ENCODE measurements at regions not wholly inside any gene's neighbourhood (a gene's known extent, or its start where the extent isn't known, plus 50 kb on each side); places are given as distances from the start of the nearest gene placed in this dataset.

DNA sequence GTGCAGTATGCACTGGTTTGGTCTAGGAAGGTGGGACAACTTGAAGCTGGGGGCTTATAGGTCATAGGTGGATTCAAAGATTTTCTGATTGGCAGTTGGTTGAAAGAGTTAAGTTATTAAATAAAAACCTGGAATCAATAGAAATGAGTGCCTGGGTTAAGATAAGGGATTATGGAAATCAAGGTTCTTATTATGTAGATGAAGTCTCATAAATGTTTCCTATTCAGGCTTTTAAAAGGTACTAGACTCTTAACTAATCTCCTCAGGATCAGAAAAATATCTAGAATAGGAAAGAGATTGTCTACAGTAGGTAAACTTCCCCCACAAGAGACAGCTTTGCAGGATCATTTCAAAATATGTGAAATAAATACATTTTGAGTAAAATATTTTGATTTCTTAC lies 163.3 kb upstream of the FBN2 start:
- Histone ChIP-seq H4K20me1 (ENCODE audit: insufficient read depth, low read length) (no peaks in the 10 kb centered on the region), H2AFZ (ENCODE audit: low read length) (no peak overlapping the region), H3K4me1 (ENCODE audit: insufficient read depth, low read length, poor library complexity, severe bottlenecking) (no peaks in the 10 kb centered on the region), H3K27ac (ENCODE audit: low read depth, low read length, poor library complexity, severe bottlenecking) (no peak overlapping the region), H3K79me2 (ENCODE audit: insufficient read depth, low read depth, low read length) (no peaks in the 10 kb centered on the region), H3K36me3 (ENCODE audit: insufficient read depth, low read length) (no peaks in the 10 kb centered on the region), H3K9me3 (ENCODE audit: low read length) (no peaks in the 10 kb centered on the region), H3K4me2 (ENCODE audit: low read length) (no peak overlapping the region), H3K4me3 (ENCODE audit: low read depth, low read length, poor library complexity, severe bottlenecking) (no peak overlapping the region), H3K9me2 (ENCODE audit: insufficient read depth, low read length) (no peaks in the 10 kb centered on the region)
- TF ChIP-seq, protein P1, sequence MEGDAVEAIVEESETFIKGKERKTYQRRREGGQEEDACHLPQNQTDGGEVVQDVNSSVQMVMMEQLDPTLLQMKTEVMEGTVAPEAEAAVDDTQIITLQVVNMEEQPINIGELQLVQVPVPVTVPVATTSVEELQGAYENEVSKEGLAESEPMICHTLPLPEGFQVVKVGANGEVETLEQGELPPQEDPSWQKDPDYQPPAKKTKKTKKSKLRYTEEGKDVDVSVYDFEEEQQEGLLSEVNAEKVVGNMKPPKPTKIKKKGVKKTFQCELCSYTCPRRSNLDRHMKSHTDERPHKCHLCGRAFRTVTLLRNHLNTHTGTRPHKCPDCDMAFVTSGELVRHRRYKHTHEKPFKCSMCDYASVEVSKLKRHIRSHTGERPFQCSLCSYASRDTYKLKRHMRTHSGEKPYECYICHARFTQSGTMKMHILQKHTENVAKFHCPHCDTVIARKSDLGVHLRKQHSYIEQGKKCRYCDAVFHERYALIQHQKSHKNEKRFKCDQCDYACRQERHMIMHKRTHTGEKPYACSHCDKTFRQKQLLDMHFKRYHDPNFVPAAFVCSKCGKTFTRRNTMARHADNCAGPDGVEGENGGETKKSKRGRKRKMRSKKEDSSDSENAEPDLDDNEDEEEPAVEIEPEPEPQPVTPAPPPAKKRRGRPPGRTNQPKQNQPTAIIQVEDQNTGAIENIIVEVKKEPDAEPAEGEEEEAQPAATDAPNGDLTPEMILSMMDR (conservative IDR thresholded peaks at IDR 0.05; ENCODE audit: low read length), result no peak
- TF ChIP-seq EZH2phosphoT487 (IDR thresholded peaks at IDR 0.05; ENCODE audit: borderline replicate concordance, low read depth, low read length), result no peak
- BruUV-seq (replicated peaks), result no TSS peak
- POLR2A ChIA-PET, result interaction anchor here (0.6 kb wide), 1 partner anchor 811 kb away, joined by 5 read pairs; no protein-coding TSS in a partner anchor
- intact Hi-C loops (cut with micrococcal nuclease; ENCODE audit: unreplicated experiment), result no loop called here
- no peak for DNase-seq (ENCODE audit: low spot score)
- CTCF ChIA-PET (ENCODE audit: unreplicated experiment), result no interaction called here

DNA sequence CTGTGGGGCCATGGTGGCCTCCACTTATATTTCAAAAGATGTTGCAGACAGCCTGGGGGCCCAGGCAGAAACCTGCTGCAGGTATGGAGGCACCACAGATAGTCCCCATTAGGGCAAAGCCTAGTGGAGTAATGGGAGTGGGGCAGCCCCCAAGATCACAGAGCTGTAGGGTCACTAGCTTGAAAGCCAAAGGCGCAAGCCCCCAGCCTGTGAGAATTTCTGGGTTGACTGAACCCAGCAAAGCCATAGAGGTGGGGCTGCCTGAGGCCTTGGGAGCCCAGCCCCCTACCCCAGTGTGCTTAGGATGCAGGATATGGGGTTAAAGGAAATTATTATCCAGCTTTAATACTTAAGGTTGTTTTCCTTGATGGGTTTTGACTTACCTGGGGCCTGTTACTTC lies 165.3 kb upstream of the FBN2 start:
- ChIA-PET POLR2A (no interaction called here), CTCF (ENCODE audit: unreplicated experiment) (interaction anchor here (0.6 kb wide), 1 partner anchor 28 kb away, joined by 3 read pairs; no protein-coding TSS in a partner anchor)
- Histone ChIP-seq H3K4me1 (ENCODE audit: insufficient read depth, low read length, poor library complexity, severe bottlenecking) (no peaks in the 10 kb centered on the region), H3K9me2 (ENCODE audit: insufficient read depth, low read length) (no peaks in the 10 kb centered on the region), H3K79me2 (ENCODE audit: insufficient read depth, low read depth, low read length) (no peaks in the 10 kb centered on the region), H4K20me1 (ENCODE audit: insufficient read depth, low read length) (no peaks in the 10 kb centered on the region), H3K27ac (ENCODE audit: low read depth, low read length, poor library complexity, severe bottlenecking) (no peak overlapping the region), H3K4me2 (ENCODE audit: low read length) (no peak overlapping the region), H3K36me3 (ENCODE audit: insufficient read depth, low read length) (no peaks in the 10 kb centered on the region), H2AFZ (ENCODE audit: low read length) (no peak overlapping the region), H3K4me3 (ENCODE audit: low read depth, low read length, poor library complexity, severe bottlenecking) (no peak overlapping the region), H3K9me3 (ENCODE audit: low read length) (no peaks in the 10 kb centered on the region)
- no TSS peak for BruUV-seq (replicated peaks)
- no peak for DNase-seq (ENCODE audit: low spot score)
- intact Hi-C loops (cut with micrococcal nuclease; ENCODE audit: unreplicated experiment), result no loop called here
- TF ChIP-seq, protein P1 (conservative IDR thresholded peaks at IDR 0.05; ENCODE audit: low read length), result no peak
- no peak for TF ChIP-seq EZH2phosphoT487 (IDR thresholded peaks at IDR 0.05; ENCODE audit: borderline replicate concordance, low read depth, low read length)

DNA sequence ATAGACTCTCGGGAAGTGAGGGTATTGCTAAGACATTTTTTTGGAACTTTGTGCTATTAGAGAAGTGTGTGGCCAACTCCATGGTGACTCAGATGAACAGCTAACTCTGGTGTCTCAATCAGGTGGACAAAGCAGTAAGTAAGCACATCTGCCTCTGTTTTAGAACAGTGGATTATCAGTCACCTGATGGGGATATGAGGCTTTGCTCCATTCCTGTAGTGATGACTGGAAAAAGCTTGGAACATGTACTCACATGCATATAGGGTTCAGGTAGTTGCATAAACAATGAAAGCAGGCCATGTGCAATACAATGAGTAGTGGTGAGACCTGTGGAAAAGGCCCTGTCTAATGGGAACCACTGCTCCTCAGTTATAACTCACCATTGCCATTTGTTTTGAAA lies 168.2 kb upstream of the FBN2 start:
- no peak overlapping the region for H3K4me3 ChIP-seq (ENCODE audit: low read depth, low read length, poor library complexity, severe bottlenecking)
- no peaks in the 10 kb centered on the region for H3K9me2 ChIP-seq (ENCODE audit: insufficient read depth, low read length)
- H3K79me2 ChIP-seq (ENCODE audit: insufficient read depth, low read depth, low read length), result no peaks in the 10 kb centered on the region
- no peak for DNase-seq (ENCODE audit: low spot score)
- no peaks in the 10 kb centered on the region for H3K4me1 ChIP-seq (ENCODE audit: insufficient read depth, low read length, poor library complexity, severe bottlenecking)
- intact Hi-C loops (cut with micrococcal nuclease; ENCODE audit: unreplicated experiment), result no loop called here
- CTCF ChIA-PET (ENCODE audit: unreplicated experiment), result no interaction called here
- TF ChIP-seq EZH2phosphoT487 (IDR thresholded peaks at IDR 0.05; ENCODE audit: borderline replicate concordance, low read depth, low read length), result no peak
- TF ChIP-seq, protein P1 (conservative IDR thresholded peaks at IDR 0.05; ENCODE audit: low read length), result no peak
- BruUV-seq (replicated peaks), result no TSS peak
- no peak overlapping the region for H3K27ac ChIP-seq (ENCODE audit: low read depth, low read length, poor library complexity, severe bottlenecking)
- H4K20me1 ChIP-seq (ENCODE audit: insufficient read depth, low read length), result no peaks in the 10 kb centered on the region
- H2AFZ ChIP-seq (ENCODE audit: low read length), result no peak overlapping the region
- no peak overlapping the region for H3K4me2 ChIP-seq (ENCODE audit: low read length)
- POLR2A ChIA-PET, result interaction anchor here (0.6 to 1.1 kb wide), 2 partner anchors 12 to 1127 kb away, joined by 3 read pairs; no protein-coding TSS in a partner anchor
- H3K36me3 ChIP-seq (ENCODE audit: insufficient read depth, low read length), result no peaks in the 10 kb centered on the region
- no peaks in the 10 kb centered on the region for H3K9me3 ChIP-seq (ENCODE audit: low read length)
